HCT116 (cell line): ENCODE measurements at regions not wholly inside any gene's neighbourhood (a gene's known extent, or its start where the extent isn't known, plus 50 kb on each side); places are given as distances from the start of the nearest gene placed in this dataset.

Source experiments
- ATAC-seq: fragments of 200-7000 bp; cut with Tn5 transposase; 2 replicates; pipeline ENCODE4 v1.9.1; 2020; ENCODE audit warnings: mild to moderate bottlenecking, moderate library complexity
- BruUV-seq: library from RNA; stranded (reverse); fragments of 400-500 nt; replicated peaks from 2 replicates; lab custom pipeline; 2021; lab: Mats Ljungman, UMichigan
- CTCF ChIA-PET: fragments of 300-600 bp; sonication (Branson Sonifier 250); formaldehyde crosslinking; loops from one replicate; lab custom pipeline; 2021; ENCODE audit warnings: antibody characterized with exemption; lab: Charles Lee
- POLR2A ChIA-PET: fragments of 300-600, 350-600 bp; sonication (Branson Sonifier 250); formaldehyde crosslinking; loops from one replicate; lab custom pipeline; 2021; ENCODE audit warnings: antibody characterized with exemption; lab: Charles Lee
- RAD21 ChIA-PET, 2 experiments: fragments of 300-600 bp; sonication (Branson Sonifier 250); formaldehyde crosslinking; loops; one replicate each; lab custom pipeline; 2023; ENCODE audit warnings: low total read pairs in 2 of 2; ENCODE audit not compliant: uncharacterized antibody in 2 of 2, unreplicated experiment in 2 of 2, low non-redundant PET in 1 of 2; lab: Charles Lee
- DNase-seq: peaks from one replicate; pipeline ENCODE4 v3.0.0-alpha.2; 2010; ENCODE audit warnings: low read depth, low spot score
- H2AFZ ChIP-seq: fragments of 200-600 bp; shearing (Covaris generic), sonication (generic); 2 replicates; pipeline ENCODE4 v1.6.1; 2017; ENCODE audit warnings: low read depth, mixed run types, mixed read lengths, antibody characterized with exemption, low read length; ENCODE audit not compliant: poor library complexity, severe bottlenecking
- H3K27ac ChIP-seq: 2 replicates; pipeline ENCODE4 v1.5.1; 2012; ENCODE audit warnings: low read depth, low read length
- H3K27me3 ChIP-seq: fragments of 200-600 bp; sonication (generic); 2 replicates; pipeline ENCODE4 v1.6.1; 2016; ENCODE audit warnings: mixed run types, low read length, mixed read lengths; ENCODE audit not compliant: insufficient read depth
- H3K36me3 ChIP-seq, 2 experiments: fragments of 200-500 bp in 1 of 2; fragments of 200-600 bp in 1 of 2; sonication (Bioruptor generic) in 1 of 2; sonication (generic) in 1 of 2; 2 replicates each; pipeline versions ENCODE4 v1.5.1 to v1.6.1; 2014 to 2016; ENCODE audit warnings: low read length in 2 of 2, inconsistent platforms in 1 of 2, mixed read lengths in 1 of 2, mixed run types in 1 of 2; ENCODE audit not compliant: insufficient read depth in 2 of 2, control insufficient read depth in 1 of 2
- H3K4me1 ChIP-seq, 2 experiments: fragments of 200-600 bp in 1 of 2; sonication (generic) in 1 of 2; 2 replicates each; pipeline versions ENCODE4 v1.5.1 to v1.6.1; 2012 to 2017; ENCODE audit warnings: low read length in 2 of 2, inconsistent platforms in 1 of 2, mild to moderate bottlenecking in 1 of 2, mixed read lengths in 1 of 2, mixed run types in 1 of 2, moderate library complexity in 1 of 2; ENCODE audit not compliant: insufficient read depth in 2 of 2, control insufficient read depth in 1 of 2
- H3K4me2 ChIP-seq: fragments of 200-600 bp; sonication (generic); 2 replicates; pipeline ENCODE4 v1.6.1; 2017; ENCODE audit warnings: mixed run types, low read length, mixed read lengths
- H3K4me3 ChIP-seq, 2 experiments: fragments of 200-600 bp in 1 of 2; sonication (generic) in 1 of 2; replicated peaks in 1 of 2; 2 replicates each; pipeline ENCODE4 v1.5.1; 2011 to 2016; ENCODE audit warnings: low read length in 2 of 2, control low read depth in 1 of 2, low read depth in 1 of 2, mild to moderate bottlenecking in 1 of 2, mixed read lengths in 1 of 2, mixed run types in 1 of 2
- H3K79me2 ChIP-seq: fragments of 200-600 bp; sonication (generic); 2 replicates; pipeline ENCODE4 v1.6.1; 2017; ENCODE audit warnings: mild to moderate bottlenecking, mixed run types, low read length, moderate library complexity, mixed read lengths; ENCODE audit not compliant: insufficient read depth
- H3K9ac ChIP-seq: fragments of 200-600 bp; sonication (generic); 2 replicates; pipeline ENCODE4 v1.6.1; 2016; ENCODE audit warnings: low read length, mixed read lengths
- H3K9me2 ChIP-seq: fragments of 200-600 bp; sonication (generic), shearing (Covaris generic); 2 replicates; pipeline ENCODE4 v1.6.1; 2017; ENCODE audit warnings: mixed run types, mild to moderate bottlenecking, moderate library complexity; ENCODE audit not compliant: insufficient read depth
- H3K9me3 ChIP-seq, 2 experiments: fragments of 200-500 bp in 1 of 2; fragments of 200-600 bp in 1 of 2; sonication (Bioruptor generic) in 1 of 2; sonication (generic) in 1 of 2; 2 replicates each; pipeline ENCODE4 v1.6.1; 2014 to 2017; ENCODE audit warnings: low read length in 2 of 2, mixed read lengths in 2 of 2, inconsistent platforms in 1 of 2, low read depth in 1 of 2, mild to moderate bottlenecking in 1 of 2, mixed run types in 1 of 2, moderate library complexity in 1 of 2; ENCODE audit not compliant: control insufficient read depth in 1 of 2, insufficient read depth in 1 of 2
- H4K20me1 ChIP-seq: fragments of 200-600 bp; sonication (generic), shearing (Covaris generic); 2 replicates; pipeline ENCODE4 v1.6.1; 2017; ENCODE audit warnings: mixed run types, mild to moderate bottlenecking, moderate library complexity; ENCODE audit not compliant: insufficient read depth
- CBX3 ChIP-seq: IDR thresholded peaks from 2 replicates; pipeline ENCODE4 v1.6.1; 2012; ENCODE audit warnings: low read depth
- CEBPB ChIP-seq: IDR thresholded peaks from 2 replicates; pipeline ENCODE4 v1.6.1; 2012; ENCODE audit warnings: low read depth
- CTCF ChIP-seq, 3 experiments: fragments of 200-600 bp in 1 of 3; sonication (generic) in 1 of 3; IDR thresholded peaks in 2 of 3; conservative IDR thresholded peaks in 1 of 3; 2 replicates each; pipeline ENCODE4 v1.5.1; 2012 to 2017; ENCODE audit warnings: low read depth in 2 of 3, low read length in 2 of 3, antibody characterized with exemption in 1 of 3, borderline replicate concordance in 1 of 3, control low read depth in 1 of 3, mild to moderate bottlenecking in 1 of 3, mixed read lengths in 1 of 3, mixed run types in 1 of 3, moderate library complexity in 1 of 3; ENCODE audit not compliant: insufficient read depth in 1 of 3
- ELF1 ChIP-seq: IDR thresholded peaks from 2 replicates; pipeline ENCODE4 v1.6.1; 2012; ENCODE audit warnings: low read depth, borderline replicate concordance
- EZH2 ChIP-seq: fragments of 200-600 bp; sonication (generic); IDR thresholded peaks from 2 replicates; pipeline ENCODE4 v1.6.1; 2017; ENCODE audit warnings: antibody characterized with exemption, mixed run types
- FOSL1 ChIP-seq: IDR thresholded peaks from 2 replicates; pipeline ENCODE4 v1.6.1; 2012; ENCODE audit warnings: low read depth
- JUND ChIP-seq: IDR thresholded peaks from 2 replicates; pipeline ENCODE4 v1.6.1; 2012
- MAX ChIP-seq: IDR thresholded peaks from 2 replicates; pipeline ENCODE4 v1.6.1; 2012
- POLR2A ChIP-seq: IDR thresholded peaks from 2 replicates; pipeline ENCODE4 v1.7.0; 2011; ENCODE audit warnings: borderline replicate concordance; ENCODE audit not compliant: insufficient read depth, insufficient read length; ENCODE audit errors: extremely low read depth
- SIN3A ChIP-seq: IDR thresholded peaks from 2 replicates; pipeline ENCODE4 v1.6.1; 2012; ENCODE audit warnings: low read depth
- SP1 ChIP-seq: IDR thresholded peaks from 2 replicates; pipeline ENCODE4 v1.6.1; 2012; ENCODE audit warnings: low read depth
- YY1 ChIP-seq: IDR thresholded peaks from 2 replicates; pipeline ENCODE4 v1.6.1; 2011; ENCODE audit warnings: low read length, low read depth, moderate library complexity, mild to moderate bottlenecking; ENCODE audit not compliant: insufficient replicate concordance; ENCODE audit errors: extremely low read depth
- ZNF274 ChIP-seq: fragments of 200-500 bp; sonication (Bioruptor generic); IDR thresholded peaks from 2 replicates; pipeline ENCODE4 v1.6.1; 2014; ENCODE audit warnings: mild to moderate bottlenecking, low read depth, low read length, inconsistent platforms
- intact Hi-C: fragments of 100-400 bp; cut with micrococcal nuclease; formaldehyde crosslinking; loops from 2 replicates; pipeline ENCODE4 v1.10.0; 2022
- TF ChIP-seq, protein P1 (sequence below): IDR thresholded peaks from 2 replicates; pipeline ENCODE4 v1.6.1; 2011; ENCODE audit warnings: mild to moderate bottlenecking, low read length, moderate library complexity; ENCODE audit not compliant: insufficient replicate concordance; ENCODE audit errors: extremely low read depth

- no peaks in the 10 kb centered on the region for H3K36me3 ChIP-seq
- no peaks in the 10 kb centered on the region for H3K9me2 ChIP-seq
- H3K79me2 ChIP-seq, result no peaks in the 10 kb centered on the region
- no peak overlapping the region for H3K4me2 ChIP-seq
- H3K27ac ChIP-seq, result no peak overlapping the region
- BruUV-seq, result no TSS peak
- ChIA-PET CTCF (no interaction called here), POLR2A (no interaction called here), RAD21 (interaction anchor here in 1 of 2 experiments (0.6 kb wide), 1 partner anchor 68 kb away, joined by 9 read pairs; no protein-coding TSS in a partner anchor)
- intact Hi-C loops, result no loop called here
- no peak for TF ChIP-seq SP1
- no peak for TF ChIP-seq JUND
- no peak for TF ChIP-seq SIN3A
- TF ChIP-seq ZNF274, result no peak
- TF ChIP-seq CEBPB, result no peak
- TF ChIP-seq FOSL1, result no peak
- TF ChIP-seq, protein P1, sequence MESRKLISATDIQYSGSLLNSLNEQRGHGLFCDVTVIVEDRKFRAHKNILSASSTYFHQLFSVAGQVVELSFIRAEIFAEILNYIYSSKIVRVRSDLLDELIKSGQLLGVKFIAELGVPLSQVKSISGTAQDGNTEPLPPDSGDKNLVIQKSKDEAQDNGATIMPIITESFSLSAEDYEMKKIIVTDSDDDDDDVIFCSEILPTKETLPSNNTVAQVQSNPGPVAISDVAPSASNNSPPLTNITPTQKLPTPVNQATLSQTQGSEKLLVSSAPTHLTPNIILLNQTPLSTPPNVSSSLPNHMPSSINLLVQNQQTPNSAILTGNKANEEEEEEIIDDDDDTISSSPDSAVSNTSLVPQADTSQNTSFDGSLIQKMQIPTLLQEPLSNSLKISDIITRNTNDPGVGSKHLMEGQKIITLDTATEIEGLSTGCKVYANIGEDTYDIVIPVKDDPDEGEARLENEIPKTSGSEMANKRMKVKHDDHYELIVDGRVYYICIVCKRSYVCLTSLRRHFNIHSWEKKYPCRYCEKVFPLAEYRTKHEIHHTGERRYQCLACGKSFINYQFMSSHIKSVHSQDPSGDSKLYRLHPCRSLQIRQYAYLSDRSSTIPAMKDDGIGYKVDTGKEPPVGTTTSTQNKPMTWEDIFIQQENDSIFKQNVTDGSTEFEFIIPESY, result no peak
- no peak for TF ChIP-seq CBX3
- no peak for TF ChIP-seq ELF1
- TF ChIP-seq EZH2, result no peak
- no peak for TF ChIP-seq POLR2A
- TF ChIP-seq CTCF (IDR thresholded peaks at IDR 0.05 in 2 of 3, conservative IDR thresholded peaks at IDR 0.05 in 1 of 3; ENCODE audit: borderline replicate concordance in 1 of 3, insufficient read depth in 1 of 3, low read depth in 2 of 3, low read length in 2 of 3), result no peak
- TF ChIP-seq YY1, result no peak
- TF ChIP-seq MAX, result no peak
- no peaks in the 10 kb centered on the region for H3K4me1 ChIP-seq
- DNase-seq (no peak), ATAC-seq (no peak)
- no peak overlapping the region for H3K9ac ChIP-seq
- H3K4me3 ChIP-seq, result no peak overlapping the region
- no peaks in the 10 kb centered on the region for H3K9me3 ChIP-seq
- H3K27me3 ChIP-seq, result peaks cover 16% of the 10 kb centered on the region; the same call in 1 of the 2 replicates
- H2AFZ ChIP-seq, result no peak overlapping the region
- no peaks in the 10 kb centered on the region for H4K20me1 ChIP-seq
Measured at GRCh38 chr2:41940745-41941063, 107.1 kb upstream of the PKDCC start.
